ENCODE measurements at regions not wholly inside any gene's neighbourhood (a gene's known extent, or its start where the extent isn't known, plus 50 kb on each side); places are given as distances from the start of the nearest gene placed in this dataset.
"Not testable (repeated sequence)": the region's sequence is repeated elsewhere in the genome, so short reads cannot be mapped to it uniquely, and the experiment has no call there.

DNA sequence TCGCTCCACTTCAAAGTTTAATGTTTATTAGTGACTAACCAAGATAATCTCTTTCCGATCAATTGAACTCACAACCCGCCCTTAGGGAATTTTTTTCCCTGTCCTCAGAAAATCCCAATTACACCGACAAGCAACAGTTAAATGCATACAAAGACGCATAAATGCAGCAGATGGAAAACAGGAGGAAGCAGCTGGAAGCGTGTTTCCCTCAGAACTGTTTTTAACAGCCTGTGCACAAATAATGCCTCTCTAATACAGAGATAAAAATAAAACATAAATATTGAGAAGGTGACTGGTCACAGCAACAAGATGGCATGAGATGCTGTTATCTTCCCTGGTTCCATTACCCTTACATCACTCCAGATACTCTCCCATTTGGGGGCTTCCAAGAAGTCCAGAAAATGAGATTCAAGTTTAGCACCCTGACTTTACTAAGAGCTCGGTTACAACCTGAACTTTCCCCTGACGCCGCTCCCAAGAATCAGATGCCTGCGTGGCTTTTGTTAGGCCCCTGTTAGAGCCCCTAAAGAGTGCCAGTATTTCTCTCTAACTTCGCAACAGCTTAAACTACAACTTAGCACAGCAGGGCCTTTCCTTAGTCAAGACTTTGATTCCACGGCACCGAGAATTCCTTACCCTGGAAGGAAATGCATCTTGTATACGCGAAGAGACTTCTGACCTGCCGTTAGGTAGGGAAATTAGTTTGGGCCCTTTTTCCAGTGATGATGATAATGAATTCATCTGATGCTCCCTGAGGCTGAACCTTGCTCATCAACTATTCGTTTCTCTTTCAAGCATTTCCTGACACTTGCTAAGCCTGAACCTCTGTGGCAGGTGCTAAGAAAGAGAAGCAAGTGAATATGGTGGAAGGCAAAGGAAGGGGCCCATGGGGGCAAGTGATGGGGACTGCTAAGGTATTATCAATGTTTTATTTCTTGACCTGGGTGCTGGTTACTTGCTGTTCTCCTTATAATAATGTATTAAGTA, 137.7 kb upstream of the SMYD2 start:
- DNase-seq, result no peak

DNA sequence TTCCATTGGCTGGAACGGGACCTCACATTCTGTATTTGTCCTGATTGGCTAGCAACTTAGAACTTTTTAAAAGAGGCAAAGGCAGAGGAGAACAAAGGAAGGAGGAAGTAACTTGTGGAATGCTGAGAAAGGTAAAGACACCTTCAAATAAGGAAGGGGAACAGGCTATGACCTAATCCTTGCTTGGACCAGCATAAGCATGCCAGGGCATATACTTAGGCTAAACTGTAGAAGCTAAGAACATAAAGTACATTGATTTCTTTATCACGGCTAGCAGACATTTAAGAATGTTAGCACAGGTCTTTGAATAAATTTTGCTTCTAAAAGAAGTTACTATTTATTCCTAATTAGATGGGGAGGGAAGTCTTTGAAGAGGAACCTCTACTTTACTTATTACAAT, 136.4 kb upstream of the SMYD2 start:
- not testable (repeated sequence) for DNase-seq

DNA sequence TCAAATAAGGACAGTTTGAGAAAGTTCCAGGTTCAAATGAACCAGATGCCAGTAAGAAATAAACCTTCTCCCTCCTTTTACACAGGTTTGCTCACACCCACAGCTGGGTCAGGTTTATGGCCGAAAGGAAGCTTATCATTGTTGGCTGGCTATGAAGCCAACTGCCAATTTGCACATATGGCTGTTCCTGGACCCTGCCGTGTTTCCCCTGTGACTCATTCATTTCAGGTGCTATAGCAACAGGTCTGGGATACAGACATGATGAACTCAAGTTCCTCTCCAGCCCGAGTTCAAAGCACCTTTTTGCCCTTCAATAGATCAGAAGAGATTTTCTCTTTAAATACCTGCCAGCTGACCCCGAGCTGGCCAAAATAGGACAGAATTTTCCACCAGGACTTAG, 134.4 kb upstream of the SMYD2 start:
- DNase-seq, result no peak

DNA sequence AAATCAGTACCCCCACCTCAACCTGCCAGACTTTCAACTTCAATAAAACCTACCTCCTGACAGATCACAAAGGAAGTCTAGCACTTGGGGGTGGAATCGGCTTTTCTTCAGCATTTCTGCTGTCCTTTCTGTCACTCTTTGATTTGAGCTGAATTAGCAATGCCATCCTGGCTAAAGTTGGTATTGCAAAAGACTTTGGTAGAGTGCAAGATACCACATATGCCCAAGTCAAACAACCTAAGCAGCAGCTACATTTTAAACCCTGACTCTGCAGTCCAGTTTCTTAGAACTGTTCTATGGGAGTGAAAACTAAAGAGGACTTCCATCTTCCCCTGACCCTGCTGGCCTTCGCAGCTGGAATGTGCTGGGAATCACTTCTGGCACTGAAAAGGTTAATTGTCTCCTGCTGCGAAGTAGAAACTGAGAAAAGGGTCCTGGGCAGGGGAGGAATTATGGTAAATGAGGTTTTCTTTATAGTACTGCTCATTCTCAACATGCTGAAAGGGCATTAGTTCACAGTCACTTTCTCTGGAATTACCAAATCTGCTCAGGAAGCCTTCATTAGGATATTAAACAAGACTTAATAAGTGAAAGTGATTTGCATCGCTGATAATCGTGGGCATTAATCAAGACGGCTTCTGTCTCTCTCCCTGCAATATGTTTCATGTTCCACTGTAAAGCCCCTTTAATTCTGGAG, 126.2 kb upstream of the SMYD2 start:
- DNase-seq, result no peak

DNA sequence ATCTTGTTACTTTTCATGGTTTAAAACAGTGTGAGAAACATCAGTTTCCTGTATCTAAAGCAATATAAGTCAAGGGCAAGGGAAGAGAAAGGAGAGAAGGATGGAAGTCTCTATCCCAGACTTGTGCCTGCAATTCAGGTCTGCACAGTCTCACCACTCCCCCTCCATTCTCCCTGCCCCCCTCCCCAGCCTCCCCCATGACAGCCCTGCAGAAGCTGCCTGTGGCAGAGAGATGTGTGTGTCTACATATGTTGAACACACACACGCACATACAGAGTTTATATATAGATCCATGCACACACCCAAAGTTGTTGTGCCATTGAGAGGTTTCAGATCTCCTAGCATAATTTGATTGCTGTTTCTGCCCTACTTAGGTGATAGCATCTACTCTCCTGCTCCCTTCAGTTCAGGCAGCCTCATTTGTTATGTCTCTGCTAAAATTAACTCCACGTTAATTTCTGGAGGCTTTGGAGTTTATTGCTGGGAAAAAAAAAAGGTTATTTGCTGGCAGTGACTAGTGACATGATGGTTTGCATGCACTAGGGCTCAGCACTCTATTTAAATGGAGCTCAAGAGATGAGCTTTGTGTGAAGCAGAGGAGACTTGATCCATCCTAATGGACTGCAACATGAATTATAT, 124.9 kb upstream of the SMYD2 start:
- no peak for DNase-seq

DNA sequence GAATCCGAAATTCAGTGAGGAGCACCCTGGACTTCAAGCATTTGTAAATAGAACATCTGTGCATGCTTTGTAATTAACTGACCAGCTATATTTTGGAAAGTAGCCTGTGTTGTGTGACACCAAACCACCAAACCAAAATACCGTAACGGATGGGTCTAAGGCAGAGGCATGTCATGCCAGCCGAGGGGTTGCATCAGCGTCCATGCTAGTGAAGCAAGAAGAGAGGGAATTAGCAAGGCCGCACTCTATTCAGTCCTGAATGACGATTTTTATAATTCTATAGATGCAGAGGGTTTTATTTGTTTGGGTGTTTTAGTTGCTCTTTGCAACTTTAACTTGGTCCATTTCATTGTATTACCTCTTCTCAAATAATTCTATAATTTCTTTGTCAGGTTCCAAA, 116.8 kb upstream of the SMYD2 start:
- DNase-seq, result no peak

DNA sequence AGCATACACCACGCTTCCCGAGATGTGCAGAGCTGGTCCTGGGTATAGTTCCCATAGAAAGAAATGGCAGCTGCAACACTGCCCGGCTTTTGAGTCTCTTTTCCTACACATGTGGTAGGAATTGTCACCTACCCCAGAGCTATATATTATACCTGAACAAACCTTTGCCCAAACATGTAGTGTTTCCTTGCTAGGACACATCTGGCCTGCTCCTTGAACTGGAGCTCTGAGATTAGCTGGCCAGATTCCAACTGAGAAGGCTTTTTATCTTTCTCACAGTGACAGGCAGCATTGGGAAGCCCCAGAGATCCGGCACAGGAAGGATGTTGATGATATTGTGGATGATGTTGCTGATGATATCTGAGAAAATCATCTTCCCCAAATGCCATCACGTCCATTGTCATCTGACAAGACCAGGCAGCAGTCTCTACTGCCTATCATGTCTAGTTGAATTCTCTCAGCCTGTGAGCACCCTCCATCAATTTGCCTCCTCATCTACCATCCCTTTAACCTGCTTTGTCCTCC, 115.0 kb upstream of the SMYD2 start:
- DNase-seq, result no peak

DNA sequence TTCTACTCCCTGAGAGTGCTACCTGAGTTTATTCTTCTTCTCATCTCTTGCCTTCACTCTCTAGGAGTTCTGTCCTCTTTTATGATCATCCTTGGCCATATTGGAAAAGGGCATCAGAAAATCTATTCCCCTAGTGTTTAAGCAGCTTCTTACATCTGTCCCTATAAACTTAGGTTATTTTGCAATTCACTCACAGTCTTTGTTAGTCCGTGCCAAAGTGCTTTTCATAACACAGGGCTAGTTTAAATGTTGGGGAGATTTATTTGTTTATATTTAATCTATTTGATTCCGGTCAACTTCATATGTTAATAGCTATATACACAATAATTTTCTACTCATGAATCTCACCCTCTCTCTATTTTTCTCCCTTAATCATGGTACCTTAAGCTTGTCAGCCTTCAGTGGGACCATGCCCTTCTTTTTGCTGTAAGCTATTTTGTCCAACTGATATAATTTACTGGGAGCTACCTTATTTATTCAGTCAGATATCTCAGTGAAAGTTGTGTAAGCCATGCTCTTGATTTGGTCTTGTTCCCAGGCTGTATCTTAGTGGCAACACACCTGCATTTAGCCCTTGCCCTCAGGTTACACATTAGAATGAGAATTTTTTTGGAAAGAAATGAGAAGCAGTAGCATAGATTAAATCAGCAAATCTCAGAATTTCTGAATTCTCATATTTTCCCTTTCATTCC, 106.3 kb upstream of the SMYD2 start:
- no peak for DNase-seq

DNA sequence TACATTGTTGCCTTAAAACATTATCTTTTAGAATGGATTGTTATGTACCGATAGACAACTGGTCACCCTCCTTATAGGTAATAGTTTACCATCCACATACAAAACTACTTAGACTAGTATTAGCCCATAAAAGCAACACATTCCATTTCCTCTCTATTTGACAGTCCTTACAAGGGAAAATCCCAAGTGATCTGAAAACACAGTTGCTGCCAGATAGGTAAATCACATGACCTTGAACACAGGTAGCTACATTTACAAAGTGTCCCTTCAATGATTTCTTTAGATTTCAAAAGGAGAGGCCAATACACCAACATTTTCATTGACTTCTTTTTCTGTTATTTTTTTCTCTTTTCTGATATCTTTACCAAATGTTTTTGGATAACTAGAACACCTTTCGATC, 102.9 kb upstream of the SMYD2 start:
- no peak for DNase-seq

DNA sequence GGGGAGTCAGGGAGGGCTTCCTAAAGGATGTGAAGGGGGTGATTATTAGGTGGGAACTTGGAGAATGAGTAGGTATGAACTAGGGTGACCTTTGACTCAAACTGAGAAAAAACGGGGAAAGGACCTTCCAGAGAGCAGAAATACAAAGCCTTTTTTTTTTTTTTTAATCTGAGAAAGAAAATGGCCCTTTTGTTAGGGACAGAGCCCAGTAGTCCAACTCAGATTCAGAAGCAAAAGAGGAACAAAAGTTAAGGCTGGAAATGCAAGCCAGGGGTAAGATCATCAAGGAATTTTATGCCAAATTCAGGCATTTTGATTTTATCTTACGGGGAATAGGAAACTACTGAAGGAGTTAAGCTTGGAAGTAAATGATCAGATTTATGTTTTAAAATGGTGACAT, 96.0 kb upstream of the SMYD2 start:
- no peak for DNase-seq

DNA sequence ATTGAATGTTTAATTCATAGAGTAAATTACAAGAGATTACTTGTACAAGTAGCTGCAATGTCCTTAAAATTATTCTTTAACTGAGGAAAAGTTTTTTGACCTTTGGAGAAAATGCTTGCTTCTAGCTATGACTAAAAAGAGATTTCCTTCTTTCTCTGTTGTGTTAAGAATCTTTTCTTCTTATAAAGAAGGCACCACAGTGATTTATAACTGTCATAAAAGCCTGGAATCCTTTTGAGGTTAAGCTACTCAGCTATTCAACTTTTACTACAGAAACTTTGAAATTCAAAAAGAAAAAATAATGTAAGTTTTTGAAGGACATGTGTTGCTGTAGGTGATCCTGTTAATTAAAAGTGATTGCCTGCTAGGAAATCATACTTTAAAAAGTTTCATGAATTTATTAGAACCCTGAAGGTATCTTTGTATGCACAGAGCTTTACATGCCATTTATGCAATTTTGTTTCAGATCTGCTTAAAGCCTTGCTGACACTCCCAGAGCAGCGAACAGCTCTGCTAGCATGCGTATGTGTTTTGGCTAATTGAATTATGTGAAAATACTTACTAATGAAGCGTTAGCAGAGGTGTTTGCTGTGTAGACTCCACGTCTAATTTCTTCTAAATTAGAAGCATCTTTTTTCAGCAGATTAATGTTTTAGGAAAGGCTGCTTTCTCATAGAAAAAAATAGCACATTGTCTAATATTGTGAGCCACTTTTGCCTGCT, 94.7 kb upstream of the SMYD2 start:
- no peak for DNase-seq

DNA sequence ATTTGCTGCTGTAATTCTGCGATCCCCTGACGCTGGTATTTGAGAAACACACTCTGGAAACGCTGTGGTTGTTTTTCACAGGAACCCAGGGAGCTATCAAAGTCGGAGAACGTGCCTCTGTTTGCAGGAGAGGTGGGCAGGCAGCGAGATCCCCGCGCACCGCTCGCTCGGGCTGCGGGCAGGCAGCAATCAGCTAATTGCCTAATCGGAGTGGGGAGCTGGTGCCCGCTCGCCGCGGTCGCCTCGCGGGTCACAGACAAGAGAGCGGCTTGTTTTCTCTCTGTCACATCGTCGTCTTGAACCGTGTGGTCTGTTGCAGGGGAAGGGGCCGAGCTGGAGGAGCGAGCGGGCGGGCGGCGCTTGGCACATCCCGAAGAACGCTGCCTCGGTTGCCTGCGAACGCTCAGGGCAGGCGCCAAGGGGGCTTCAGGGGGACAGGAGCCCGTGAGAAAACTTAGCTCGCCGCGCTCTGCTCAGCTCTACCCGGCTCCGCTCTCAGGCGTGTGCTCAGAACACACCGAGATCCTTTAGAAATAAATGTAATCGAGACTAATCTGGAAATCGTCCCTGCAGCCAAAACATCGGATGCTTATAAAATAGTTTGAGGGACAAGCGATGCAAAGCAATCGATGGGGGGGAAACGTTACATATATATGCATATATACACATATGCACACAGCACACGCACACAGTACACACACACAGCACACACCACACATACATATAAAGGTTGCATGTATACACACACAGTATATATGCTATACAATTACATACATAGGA, 93.6 kb upstream of the SMYD2 start:
- no peak for DNase-seq

DNA sequence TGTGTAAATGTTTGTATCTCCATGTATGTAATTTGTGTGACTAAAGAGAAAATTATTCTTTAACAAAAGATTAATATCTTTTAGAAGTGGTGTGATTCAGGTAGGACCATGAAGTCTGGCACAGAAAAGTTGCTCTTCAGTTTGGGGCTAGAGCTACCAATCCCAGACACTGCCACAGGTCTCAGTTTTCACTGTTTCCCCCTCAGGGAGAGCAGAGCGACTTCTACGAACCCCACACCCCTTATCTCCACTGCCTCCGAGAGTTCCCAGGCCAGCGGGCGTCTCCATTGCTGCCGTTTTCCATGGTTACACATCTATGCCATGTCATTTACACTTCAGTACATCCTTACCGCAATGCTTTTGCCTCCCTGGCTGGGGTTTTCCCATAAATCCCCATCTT, 93.0 kb upstream of the SMYD2 start:
- DNase-seq, result no peak

DNA sequence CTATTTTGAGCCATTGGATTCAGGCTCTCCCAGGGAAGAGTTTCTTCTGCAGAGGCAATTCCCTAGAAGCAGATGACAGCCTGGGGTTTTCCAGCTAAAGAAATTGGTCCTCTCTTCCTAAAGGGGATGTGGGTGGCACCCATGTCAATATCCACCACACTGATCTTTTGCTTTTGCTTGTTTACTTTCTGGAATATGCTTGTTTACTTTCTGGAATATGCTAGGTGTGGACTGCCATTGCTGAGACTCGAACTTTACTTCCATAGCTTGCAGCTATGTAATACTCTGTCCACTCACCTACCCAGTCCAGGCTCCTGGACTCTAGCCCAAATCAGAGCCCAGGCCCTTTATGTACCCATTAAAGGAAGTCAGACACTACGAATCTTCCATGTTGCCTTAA, 92.1 kb upstream of the SMYD2 start:
- no peak for DNase-seq

DNA sequence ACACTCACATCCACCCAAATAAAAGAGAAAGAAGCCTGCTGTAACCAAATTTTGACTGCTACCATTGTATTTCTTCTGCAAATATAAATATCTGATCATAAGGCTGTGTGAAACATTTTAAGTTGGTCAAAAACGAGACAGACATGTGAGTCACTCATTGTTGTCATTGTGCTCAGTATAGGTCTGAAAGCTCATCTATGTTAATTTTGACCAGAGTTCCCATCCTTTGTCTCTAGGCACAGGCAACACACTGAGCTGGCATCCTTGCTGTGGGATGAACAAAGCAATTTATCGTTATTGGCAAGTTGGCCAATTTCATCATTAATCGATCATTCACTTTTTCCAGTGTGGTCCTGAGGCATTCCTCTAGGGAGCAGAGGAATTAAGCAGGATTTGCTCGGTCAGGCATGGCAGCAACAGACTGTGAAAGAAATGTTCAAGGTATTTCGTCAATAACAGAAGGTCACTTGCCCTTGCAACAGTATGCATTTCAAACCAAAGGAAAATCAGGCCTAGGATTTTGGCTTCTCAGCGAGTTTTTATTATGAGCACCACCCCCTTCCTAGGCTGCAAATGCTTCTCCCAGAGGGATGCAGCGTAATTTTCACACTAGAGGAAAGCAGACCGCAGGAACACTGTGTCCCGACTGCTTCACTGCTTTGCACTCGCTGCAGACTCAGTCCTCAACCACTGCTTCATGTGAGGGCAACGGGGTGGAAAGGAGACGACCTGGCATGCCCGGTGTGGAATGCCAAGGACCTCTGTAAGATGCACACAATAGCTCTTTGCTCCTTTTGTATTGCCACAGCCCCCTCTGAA, 87.9 kb upstream of the SMYD2 start:
- DNase-seq, result no peak

DNA sequence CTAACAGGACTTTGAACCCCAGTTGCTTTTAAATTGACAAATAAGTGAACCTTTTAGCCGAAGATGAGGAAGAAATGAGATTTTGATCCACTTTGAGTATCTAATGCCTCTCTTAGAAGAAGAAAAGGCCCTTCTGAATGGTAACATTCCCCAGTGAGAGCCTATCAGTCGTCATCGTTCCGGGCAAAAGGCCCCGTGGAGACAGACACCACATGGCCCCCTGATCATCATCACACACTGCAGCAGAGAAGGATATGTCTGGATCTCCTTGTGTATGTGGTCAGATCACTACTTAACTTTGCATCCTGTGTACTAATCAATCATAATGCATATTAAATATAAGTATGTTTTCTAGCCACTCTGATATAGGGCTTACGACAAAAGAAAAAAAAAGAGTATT, 87.3 kb upstream of the SMYD2 start:
- DNase-seq, result no peak

DNA sequence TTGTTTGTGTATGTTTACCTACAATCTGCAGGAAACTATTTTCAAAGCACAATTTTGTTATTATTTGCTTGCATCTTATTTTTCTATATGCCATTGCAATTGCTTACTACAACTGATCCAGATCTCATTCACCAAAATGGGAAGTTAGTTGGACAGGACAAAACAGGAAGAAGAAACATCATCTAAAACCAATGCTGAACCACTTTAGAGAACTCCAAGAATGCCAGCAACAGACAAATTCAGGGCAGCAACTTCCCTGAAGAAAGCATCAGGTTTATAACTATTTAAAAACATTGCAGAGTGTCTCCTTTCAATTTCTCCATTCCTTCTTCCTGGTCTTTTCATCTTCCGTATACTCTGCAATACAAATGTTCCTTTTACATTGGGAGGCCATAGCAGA, 82.4 kb upstream of the SMYD2 start:
- no peak for DNase-seq

DNA sequence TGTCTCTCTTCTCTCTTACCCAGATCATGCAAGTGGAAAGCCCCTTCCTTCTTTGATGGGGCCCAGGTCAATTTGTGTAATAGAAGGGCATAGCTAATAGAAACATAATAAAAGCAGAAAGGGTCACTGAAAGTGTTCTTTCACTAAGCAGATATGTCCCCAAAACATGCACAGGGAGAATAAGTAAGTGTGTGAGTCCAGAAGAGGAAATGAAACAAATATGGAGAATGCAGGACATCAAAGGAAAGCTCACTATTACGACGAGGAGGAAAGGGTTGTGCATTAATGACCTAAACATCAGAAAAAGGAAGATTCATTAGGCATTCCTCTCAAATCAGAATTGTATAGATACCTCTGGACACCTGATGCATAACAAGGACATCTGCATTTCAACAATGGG, 81.4 kb upstream of the SMYD2 start:
- no peak for DNase-seq

DNA sequence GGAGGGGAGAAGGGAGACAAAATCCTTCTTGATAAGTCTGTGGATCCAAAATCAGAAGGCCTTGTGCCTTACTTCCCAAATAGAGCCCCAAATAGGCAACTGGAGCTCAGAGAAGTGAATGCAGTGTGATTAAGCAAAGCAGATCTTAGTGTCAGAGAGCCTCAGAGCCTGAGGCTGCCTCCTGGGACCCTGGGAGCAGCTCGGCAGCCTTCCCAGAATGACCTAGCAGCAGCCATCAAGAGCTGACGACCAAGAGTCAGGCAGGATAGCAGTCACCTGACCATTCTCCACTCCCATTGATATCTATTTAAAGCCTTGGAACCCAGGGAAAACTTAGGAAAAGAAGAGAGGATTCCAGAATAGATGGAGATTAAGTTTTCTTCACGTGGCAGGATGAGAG, 78.0 kb upstream of the SMYD2 start:
- DNase-seq, result no peak

DNA sequence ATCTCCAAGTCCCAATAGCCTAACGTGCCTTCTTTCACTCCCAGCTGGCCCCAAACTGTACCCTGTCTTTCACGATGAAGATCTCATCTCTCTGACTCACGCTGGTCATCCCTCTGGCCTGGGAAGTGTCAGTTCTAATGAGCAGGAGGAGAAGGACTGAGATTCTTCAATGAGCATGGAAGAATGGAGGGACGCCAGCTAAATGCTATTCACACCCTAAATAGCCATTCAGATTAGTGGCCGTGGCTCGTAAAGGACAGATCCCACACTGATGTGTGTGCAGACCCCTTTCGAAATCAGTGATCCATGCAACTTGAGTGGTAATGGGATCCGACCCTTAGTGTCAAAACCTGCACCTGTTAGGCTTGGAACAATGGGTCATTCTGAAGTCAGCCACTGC, 75.9 kb upstream of the SMYD2 start:
- no peak for DNase-seq

DNA sequence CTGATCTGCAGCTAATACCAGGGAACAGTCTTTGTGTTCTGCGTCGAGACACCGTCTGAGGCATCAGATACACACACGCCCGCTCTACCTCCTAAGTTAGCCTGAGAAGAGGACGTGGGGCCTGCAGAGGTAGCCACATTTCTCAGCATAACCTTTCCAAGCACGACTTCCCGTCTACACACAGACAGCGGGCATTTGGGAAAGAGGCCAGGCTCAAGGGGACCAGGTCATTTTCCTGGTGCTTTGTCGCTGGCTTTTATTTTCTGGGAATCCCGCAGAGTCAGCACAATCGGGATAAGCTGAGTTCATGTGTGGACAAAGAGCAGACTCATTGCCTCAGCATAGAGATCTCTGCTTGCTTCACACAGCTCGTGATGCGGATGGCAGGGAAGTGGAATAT, 72.5 kb upstream of the SMYD2 start:
- DNase-seq, result no peak

All from amniotic stem cell (primary cell).